GM23338 (cell line): ENCODE measurements at regions not wholly inside any gene's neighbourhood (a gene's known extent, or its start where the extent isn't known, plus 50 kb on each side); places are given as distances from the start of the nearest gene placed in this dataset.
"Not testable (repeated sequence)": the region's sequence is repeated elsewhere in the genome, so short reads cannot be mapped to it uniquely, and the experiment has no call there.

Source experiments
- ATAC-seq: fragments of 200-7000 bp; cut with Tn5 transposase; 3 replicates; pipeline ENCODE4 v1.9.1; 2020
- DNase-seq: peaks from one replicate; pipeline ENCODE4 v3.0.0-alpha.2; 2015; ENCODE audit warnings: low spot score
- H2AFZ ChIP-seq: fragments of 200-600 bp; sonication (generic); 2 replicates; pipeline ENCODE4 v1.8.0; 2016; ENCODE audit warnings: antibody characterized with exemption, mild to moderate bottlenecking, moderate library complexity
- H3F3A ChIP-seq: fragments of 200-600 bp; sonication (generic); replicated peaks from 2 replicates; pipeline ENCODE4 v1.8.0; 2017; ENCODE audit warnings: antibody characterized with exemption, mixed run types, low read depth
- H3K27ac ChIP-seq: fragments of 200-600 bp; sonication (generic); 2 replicates; pipeline ENCODE4 v1.6.1; 2016; ENCODE audit warnings: low read depth
- H3K27me3 ChIP-seq: fragments of 200-600 bp; sonication (generic); 2 replicates; pipeline ENCODE4 v1.8.0; 2016; ENCODE audit warnings: mild to moderate bottlenecking, mixed run types, moderate library complexity; ENCODE audit not compliant: insufficient read depth
- H3K36me3 ChIP-seq: fragments of 200-600 bp; sonication (generic); 2 replicates; pipeline ENCODE4 v1.8.0; 2016; ENCODE audit warnings: mild to moderate bottlenecking; ENCODE audit not compliant: insufficient read depth
- H3K4me1 ChIP-seq: fragments of 200-600 bp; sonication (generic); 2 replicates; pipeline ENCODE4 v1.8.0; 2016; ENCODE audit warnings: mild to moderate bottlenecking, moderate library complexity; ENCODE audit not compliant: insufficient read depth
- H3K4me2 ChIP-seq: fragments of 200-600 bp; sonication (generic); 2 replicates; pipeline ENCODE4 v1.7.1; 2017; ENCODE audit warnings: mixed run types
- H3K4me3 ChIP-seq: fragments of 200-600 bp; sonication (generic); 2 replicates; pipeline ENCODE4 v1.6.1; 2016; ENCODE audit warnings: mixed run types
- H3K79me2 ChIP-seq: fragments of 200-600 bp; sonication (generic); replicated peaks from 2 replicates; pipeline ENCODE4 v1.8.0; 2017; ENCODE audit warnings: mild to moderate bottlenecking; ENCODE audit not compliant: insufficient read depth
- H3K9me2 ChIP-seq: fragments of 200-600 bp; sonication (generic); 2 replicates; pipeline ENCODE4 v1.8.0; 2017; ENCODE audit not compliant: insufficient read depth
- H4K20me1 ChIP-seq: fragments of 200-600 bp; sonication (generic); replicated peaks from 2 replicates; pipeline ENCODE4 v1.8.0; 2017; ENCODE audit warnings: mild to moderate bottlenecking; ENCODE audit not compliant: insufficient read depth
- H3K27ac Mint-ChIP-seq: 2 replicates; pipeline ENCODE4 v1.8.0; 2020; ENCODE audit warnings: inconsistent platforms, mild to moderate bottlenecking, moderate library complexity, mixed read lengths
- H3K27me3 Mint-ChIP-seq: 3 replicates; pipeline ENCODE4 v1.8.0; 2022; ENCODE audit warnings: low read depth, mild to moderate bottlenecking, moderate library complexity, mixed read lengths, inconsistent platforms; ENCODE audit not compliant: insufficient read depth, poor library complexity
- H3K36me3 Mint-ChIP-seq: 3 replicates; pipeline ENCODE4 v1.8.0; 2021; ENCODE audit warnings: low read depth, mild to moderate bottlenecking, inconsistent platforms, moderate library complexity, mixed read lengths
- H3K4me1 Mint-ChIP-seq: 3 replicates; pipeline ENCODE4 v1.8.0; 2020; ENCODE audit warnings: mild to moderate bottlenecking, inconsistent platforms, mixed read lengths
- H3K4me3 Mint-ChIP-seq: 3 replicates; pipeline ENCODE4 v1.8.0; 2021; ENCODE audit warnings: moderate library complexity, mild to moderate bottlenecking, inconsistent platforms, mixed read lengths
- H3K9me3 Mint-ChIP-seq: 3 replicates; pipeline ENCODE4 v1.8.0; 2020; ENCODE audit warnings: moderate library complexity, mild to moderate bottlenecking, inconsistent platforms, mixed read lengths
- CTCF ChIP-seq, 2 experiments: fragments of 200-600 bp in 1 of 2; sonication (generic) in 1 of 2; conservative IDR thresholded peaks; 2 replicates each; pipeline versions ENCODE4 v1.5.1 to v1.6.1; 2016 to 2017; ENCODE audit warnings: antibody characterized with exemption in 2 of 2, low read depth in 2 of 2, mild to moderate bottlenecking in 2 of 2, moderate library complexity in 1 of 2
- ETS1 ChIP-seq: IDR thresholded peaks from 2 replicates; pipeline ENCODE4 v1.6.1; 2016; ENCODE audit warnings: antibody characterized with exemption
- EZH2 ChIP-seq: fragments of 200-600 bp; sonication (generic); IDR thresholded peaks from one replicate; pipeline ENCODE4 v1.8.0; 2017; ENCODE audit warnings: antibody characterized with exemption, mild to moderate bottlenecking, low read depth; ENCODE audit not compliant: unreplicated experiment
- EZH2phosphoT487 ChIP-seq: fragments of 200-600 bp; sonication (generic); IDR thresholded peaks from one replicate; pipeline ENCODE4 v1.8.1; 2018; ENCODE audit warnings: antibody characterized with exemption; ENCODE audit not compliant: unreplicated experiment
- JUNB ChIP-seq: IDR thresholded peaks from one replicate; pipeline ENCODE4 v1.6.1; 2016; ENCODE audit warnings: antibody characterized with exemption; ENCODE audit not compliant: unreplicated experiment
- NANOG ChIP-seq: IDR thresholded peaks from 2 replicates; pipeline ENCODE4 v1.6.1; 2016; ENCODE audit warnings: antibody characterized with exemption, borderline replicate concordance
- POLR2AphosphoS5 ChIP-seq: IDR thresholded peaks from 2 replicates; pipeline ENCODE4 v1.6.1; 2016; ENCODE audit warnings: antibody characterized with exemption, low read depth
- REST ChIP-seq: IDR thresholded peaks from one replicate; pipeline ENCODE4 v1.6.1; 2018; ENCODE audit warnings: antibody characterized with exemption; ENCODE audit not compliant: unreplicated experiment
- STAT1 ChIP-seq: IDR thresholded peaks from one replicate; pipeline ENCODE4 v1.6.1; 2016; ENCODE audit warnings: antibody characterized with exemption; ENCODE audit not compliant: unreplicated experiment
- ZNF114 ChIP-seq: fragments of 250-450 bp; sonication (Bioruptor Pico); IDR thresholded peaks from 2 replicates; pipeline ENCODE4 v1.5.0; 2020; ENCODE audit warnings: mild to moderate bottlenecking, moderate library complexity
- ZNF331 ChIP-seq: fragments of 250-450 bp; sonication (Bioruptor Pico); IDR thresholded peaks from 2 replicates; pipeline ENCODE4 v1.5.0; 2020; ENCODE audit warnings: low read depth, mild to moderate bottlenecking, moderate library complexity

DNA sequence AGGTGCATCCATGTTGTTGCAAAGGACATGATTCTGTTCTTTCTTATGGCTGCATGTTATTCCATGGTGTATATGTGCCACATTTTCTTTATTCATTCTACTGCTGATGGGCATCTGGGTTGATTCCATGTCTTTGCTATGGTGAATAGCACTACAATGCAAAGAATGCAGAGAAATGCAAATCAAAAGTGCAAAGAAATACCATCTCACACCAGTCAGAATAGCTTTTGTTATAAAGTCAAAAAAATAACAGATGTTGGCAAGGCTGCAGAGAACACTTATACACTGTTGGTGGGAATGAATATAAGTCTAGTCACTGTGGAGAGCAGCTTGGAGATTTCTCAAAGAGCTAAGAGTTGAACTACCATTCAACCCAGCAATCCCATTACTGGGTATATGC is 99.2 kb downstream of the DHRS2 start:
- Histone ChIP-seq H3K4me1 (no peaks in the 10 kb centered on the region), H3K27ac (no peak overlapping the region), H2AFZ (no peak overlapping the region), H3F3A (no peaks in the 10 kb centered on the region), H4K20me1 (no peaks in the 10 kb centered on the region), H3K27me3 (no peaks in the 10 kb centered on the region), H3K79me2 (no peaks in the 10 kb centered on the region), H3K4me2 (no peak overlapping the region), H3K4me3 (no peak overlapping the region), H3K9me2 (peaks cover 15% of the 10 kb centered on the region; the same call in 1 of the 2 replicates), H3K36me3 (no peaks in the 10 kb centered on the region)
- Mint-ChIP-seq H3K36me3 (peaks cover 7% of the 10 kb centered on the region), H3K9me3 (peaks cover 45% of the 10 kb centered on the region), H3K27ac (no peak overlapping the region), H3K27me3 (peaks cover 4% of the 10 kb centered on the region), H3K4me3 (no peak overlapping the region), H3K4me1 (0 out of 3 replicates have a peak, but pooled peaks cover 2% of the 10 kb centered on the region)
- TF ChIP-seq NANOG (no peak), STAT1 (no peak), POLR2AphosphoS5 (no peak), ZNF331 (CRISPR knock-in tag) (no peak)
- no peak for DNase-seq
- ATAC-seq, result no peak

- H3K27me3 Mint-ChIP-seq, H3F3A ChIP-seq, H3K27me3 ChIP-seq, H3K36me3 Mint-ChIP-seq, H3K4me3 ChIP-seq, H3K4me1 Mint-ChIP-seq, DNase-seq, H2AFZ ChIP-seq, H3K79me2 ChIP-seq, H4K20me1 ChIP-seq, H3K27ac Mint-ChIP-seq, H3K4me2 ChIP-seq, H3K27ac ChIP-seq, ATAC-seq, H3K4me1 ChIP-seq, H3K4me3 Mint-ChIP-seq, H3K9me2 ChIP-seq, H3K36me3 ChIP-seq: not testable (repeated sequence)
- H3K9me3 Mint-ChIP-seq, result peaks cover 43% of the 10 kb centered on the region
Observed at GRCh38 chr14:23744368-23744767, 108.2 kb downstream of the DHRS2 start.

- H3K4me2 ChIP-seq, result no peak overlapping the region
- no peaks in the 10 kb centered on the region for H3K27me3 ChIP-seq
- no peak overlapping the region for H3K27ac Mint-ChIP-seq
- H3K36me3 Mint-ChIP-seq, result no peaks in the 10 kb centered on the region
- no peaks in the 10 kb centered on the region for H3K4me1 ChIP-seq
- H3K9me3 Mint-ChIP-seq, result no peaks in the 10 kb centered on the region; the same call in 2 of the 3 replicates
- H2AFZ ChIP-seq, result no peak overlapping the region
- H4K20me1 ChIP-seq, result no peaks in the 10 kb centered on the region
- H3K79me2 ChIP-seq, result no peaks in the 10 kb centered on the region
- ATAC-seq, result no peak
- no peaks in the 10 kb centered on the region for H3K4me1 Mint-ChIP-seq
- DNase-seq, result no peak
- no peak overlapping the region for H3K4me3 ChIP-seq
- no peak overlapping the region for H3K27ac ChIP-seq
- H3K9me2 ChIP-seq, result peaks cover 3% of the 10 kb centered on the region; the same call in 1 of the 2 replicates
- H3F3A ChIP-seq, result no peaks in the 10 kb centered on the region
- peaks cover 3% of the 10 kb centered on the region for H3K27me3 Mint-ChIP-seq
- H3K4me3 Mint-ChIP-seq, result no peak overlapping the region
- H3K36me3 ChIP-seq, result no peaks in the 10 kb centered on the region
- TF ChIP-seq EZH2 (no peak), ETS1 (no peak), CTCF (conservative IDR thresholded peaks at IDR 0.05; ENCODE audit: low read depth in 2 of 2) (no peak), POLR2AphosphoS5 (no peak), ZNF114 (CRISPR knock-in tag) (no peak), REST (no peak), NANOG (no peak), JUNB (no peak), EZH2phosphoT487 (no peak)
Observed at GRCh38 chr14:23750357-23750756, 114.2 kb downstream of the DHRS2 start.
